Gastrocnemius medialis (tissue), 4 donors: ENCODE measurements at regions not wholly inside any gene's neighbourhood (a gene's known extent, or its start where the extent isn't known, plus 50 kb on each side); places are given as distances from the start of the nearest gene placed in this dataset.
"Not testable (repeated sequence)": the region's sequence is repeated elsewhere in the genome, so short reads cannot be mapped to it uniquely, and the experiment has no call there.

Source experiments
- POLR2A ChIP-seq, 2 donors: fragments of 450-650 bp; IDR thresholded peaks; one replicate each; pipeline ENCODE4 v1.6.1; 2017; ENCODE audit warnings: antibody characterized with exemption in 2 of 2, mild to moderate bottlenecking in 2 of 2, moderate library complexity in 2 of 2
- TF ChIP-seq, protein P1 (sequence below), 5 experiments: fragments of 450-650 bp in 3 of 5; fragments of 200-600 bp in 2 of 5; sonication (generic) in 2 of 5; IDR thresholded peaks in 4 of 5; conservative IDR thresholded peaks in 1 of 5; 1 replicate in 4 of 5; 2 replicates in 1 of 5; pipeline ENCODE4 v1.5.1; 2016 to 2019; ENCODE audit warnings: antibody characterized with exemption in 5 of 5, mild to moderate bottlenecking in 3 of 5, moderate library complexity in 3 of 5

DNA sequence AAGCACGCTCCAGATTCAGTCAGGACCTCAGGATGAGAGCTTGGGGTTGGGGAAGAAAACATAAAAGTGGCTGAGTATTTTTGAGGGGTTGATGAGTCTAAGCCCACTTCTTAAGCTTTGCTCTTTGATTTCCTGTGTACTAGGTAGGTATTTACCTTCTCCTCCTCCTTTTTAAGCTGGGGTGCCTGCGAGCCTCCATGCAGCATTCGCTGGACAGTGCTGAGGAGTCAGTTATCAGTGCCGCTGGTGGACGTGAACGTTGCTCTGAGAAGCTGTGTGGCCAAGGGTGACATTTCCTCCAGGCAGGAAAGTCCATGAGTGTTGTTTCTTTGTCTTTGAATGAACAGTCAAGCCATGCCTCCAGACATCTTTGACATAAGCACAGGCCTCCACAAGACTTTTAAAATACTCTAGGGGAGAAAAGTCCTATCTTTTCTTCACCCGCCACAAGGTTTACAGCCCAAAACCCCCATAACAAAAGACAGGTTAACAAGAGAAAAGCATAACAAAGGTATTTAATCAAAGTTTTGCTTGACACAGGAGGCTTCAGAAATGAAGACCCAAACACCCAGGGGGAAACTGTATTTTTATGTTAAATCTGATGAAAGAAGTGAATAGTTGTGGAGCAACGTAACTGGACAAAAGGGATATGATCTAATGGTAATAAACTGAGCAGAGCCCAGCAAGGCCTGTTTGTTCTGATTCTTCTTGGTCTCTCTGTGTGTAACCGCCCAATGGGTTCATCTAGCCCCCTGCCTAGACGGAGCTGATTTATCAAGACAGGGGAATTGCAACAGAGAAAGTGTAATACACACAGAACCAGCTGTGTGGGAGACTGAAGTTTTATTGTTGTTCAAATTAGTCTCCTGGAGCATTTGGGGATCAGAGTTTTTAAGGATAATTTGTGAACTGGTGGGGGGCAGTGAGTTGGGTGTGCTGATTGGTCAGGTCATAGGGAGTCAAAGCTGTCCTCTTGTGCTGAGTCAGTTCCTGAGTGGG lies 217.9 kb downstream of the SPATA31A1 start:
- TF ChIP-seq, protein P1, sequence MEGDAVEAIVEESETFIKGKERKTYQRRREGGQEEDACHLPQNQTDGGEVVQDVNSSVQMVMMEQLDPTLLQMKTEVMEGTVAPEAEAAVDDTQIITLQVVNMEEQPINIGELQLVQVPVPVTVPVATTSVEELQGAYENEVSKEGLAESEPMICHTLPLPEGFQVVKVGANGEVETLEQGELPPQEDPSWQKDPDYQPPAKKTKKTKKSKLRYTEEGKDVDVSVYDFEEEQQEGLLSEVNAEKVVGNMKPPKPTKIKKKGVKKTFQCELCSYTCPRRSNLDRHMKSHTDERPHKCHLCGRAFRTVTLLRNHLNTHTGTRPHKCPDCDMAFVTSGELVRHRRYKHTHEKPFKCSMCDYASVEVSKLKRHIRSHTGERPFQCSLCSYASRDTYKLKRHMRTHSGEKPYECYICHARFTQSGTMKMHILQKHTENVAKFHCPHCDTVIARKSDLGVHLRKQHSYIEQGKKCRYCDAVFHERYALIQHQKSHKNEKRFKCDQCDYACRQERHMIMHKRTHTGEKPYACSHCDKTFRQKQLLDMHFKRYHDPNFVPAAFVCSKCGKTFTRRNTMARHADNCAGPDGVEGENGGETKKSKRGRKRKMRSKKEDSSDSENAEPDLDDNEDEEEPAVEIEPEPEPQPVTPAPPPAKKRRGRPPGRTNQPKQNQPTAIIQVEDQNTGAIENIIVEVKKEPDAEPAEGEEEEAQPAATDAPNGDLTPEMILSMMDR (IDR thresholded peaks at IDR 0.05 in 4 of 5, conservative IDR thresholded peaks at IDR 0.05 in 1 of 5), result not testable (repeated sequence)
- TF ChIP-seq POLR2A (IDR thresholded peaks at IDR 0.05), result not testable (repeated sequence)
